M059J (cell line): ENCODE measurements at regions not wholly inside any gene's neighbourhood (a gene's known extent, or its start where the extent isn't known, plus 50 kb on each side); places are given as distances from the start of the nearest gene placed in this dataset.
A peak's percentile ranks its signal among the peaks of the same experiment; 100 is the strongest.

Experiments used
- DNase-seq: peaks from one replicate; pipeline ENCODE4 v3.0.0-alpha.2; 2012; ENCODE audit warnings: low read depth

DNA sequence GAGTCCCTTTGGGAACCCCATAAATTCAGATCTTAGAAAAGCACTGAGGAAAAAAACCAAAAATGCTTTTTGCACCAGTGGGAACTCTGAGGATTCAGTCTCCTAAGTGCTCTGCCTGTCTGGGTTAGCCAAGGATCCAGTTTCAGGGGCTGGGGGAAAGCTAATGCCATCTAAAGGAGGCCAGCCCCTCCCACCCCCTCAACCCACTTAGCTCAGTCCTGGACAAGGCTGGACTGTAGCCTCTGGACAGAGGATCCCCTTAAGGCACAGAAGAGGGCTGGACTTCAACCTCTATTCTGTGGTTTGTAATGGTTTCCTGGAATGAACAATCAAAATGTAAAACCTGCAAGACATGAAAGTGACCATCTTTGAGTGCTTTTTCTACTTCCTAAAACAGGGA, 356.1 kb upstream of the ZFHX3 start:
- DNase-seq: peak; percentile 43

DNA sequence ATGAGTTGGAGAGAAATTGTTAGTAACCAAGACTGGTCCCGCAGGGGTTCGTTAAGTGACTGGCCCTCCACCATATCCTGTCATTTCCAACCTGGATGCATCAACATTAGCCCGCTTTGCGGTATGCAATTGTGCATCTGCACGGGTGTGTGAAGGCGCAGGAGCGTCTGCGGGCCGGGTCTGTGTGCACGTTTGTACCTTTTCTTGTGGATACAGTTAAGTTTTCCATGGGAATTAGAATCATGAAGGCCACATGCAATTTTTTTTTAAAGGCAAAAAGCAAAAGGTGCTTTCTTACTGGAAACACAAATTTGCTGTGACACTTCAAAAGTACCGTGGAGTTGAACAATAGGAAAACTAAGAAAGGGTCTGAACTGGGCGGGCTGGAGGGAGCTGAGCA, 355.4 kb upstream of the ZFHX3 start:
- DNase-seq: no peak

DNA sequence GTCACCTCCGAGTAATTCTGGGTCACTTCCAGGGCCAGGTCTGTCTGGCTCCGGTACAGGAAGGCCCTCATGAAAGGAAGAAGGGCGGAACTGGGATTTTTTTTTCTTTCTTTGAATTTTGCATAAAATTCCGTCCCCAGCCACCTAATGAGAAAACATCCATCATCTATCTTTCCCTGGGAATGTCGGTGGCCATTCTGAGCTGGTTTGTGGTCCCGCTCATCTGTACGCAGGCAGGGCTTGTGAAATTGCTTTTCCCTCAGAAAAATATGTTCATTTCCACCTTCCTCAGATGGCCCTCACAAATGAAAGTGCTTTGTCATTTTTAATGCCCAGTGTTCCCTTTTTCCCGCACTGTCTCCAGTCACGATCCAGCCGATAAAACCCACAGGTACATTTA, 353.0 kb upstream of the ZFHX3 start:
- no peak for DNase-seq

DNA sequence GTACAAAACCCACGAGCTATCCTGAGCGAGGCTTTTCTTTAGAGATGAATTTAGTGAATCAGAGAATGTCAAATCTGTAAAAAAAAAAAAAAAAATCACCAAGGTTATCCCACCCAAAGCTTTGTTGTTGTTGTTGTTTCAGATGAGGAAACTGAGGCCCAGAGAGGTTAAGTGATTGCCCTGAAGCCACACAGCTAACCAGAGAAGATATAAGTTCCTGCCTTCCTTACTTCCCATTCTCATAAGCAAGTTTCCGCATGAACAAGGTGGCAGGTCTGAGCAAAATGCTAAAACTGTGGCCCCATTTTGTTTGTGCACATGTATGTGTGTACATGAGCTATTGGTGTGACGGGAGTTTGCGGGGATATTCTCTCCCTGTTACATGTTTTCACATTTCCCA, 352.1 kb upstream of the ZFHX3 start:
- no peak for DNase-seq

DNA sequence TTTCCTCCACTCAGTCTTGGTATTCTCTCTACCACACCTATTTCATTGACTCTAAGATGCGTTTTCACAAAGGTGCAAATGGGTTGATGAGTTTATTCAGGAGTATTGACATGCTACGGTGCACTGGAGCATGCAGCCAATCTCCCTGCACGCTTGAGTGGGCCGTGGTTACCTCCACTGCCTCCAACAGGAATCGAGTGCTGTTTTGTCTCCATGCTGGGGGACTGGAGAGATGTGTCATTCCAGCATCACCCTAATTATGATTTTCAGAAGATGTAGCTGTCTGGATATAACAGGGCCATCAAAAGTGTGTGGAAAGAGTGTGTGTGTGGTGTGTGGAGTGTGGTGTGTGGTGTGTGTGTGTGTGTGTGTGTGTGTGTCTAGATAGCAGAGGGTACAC, 351.6 kb upstream of the ZFHX3 start:
- no peak for DNase-seq

DNA sequence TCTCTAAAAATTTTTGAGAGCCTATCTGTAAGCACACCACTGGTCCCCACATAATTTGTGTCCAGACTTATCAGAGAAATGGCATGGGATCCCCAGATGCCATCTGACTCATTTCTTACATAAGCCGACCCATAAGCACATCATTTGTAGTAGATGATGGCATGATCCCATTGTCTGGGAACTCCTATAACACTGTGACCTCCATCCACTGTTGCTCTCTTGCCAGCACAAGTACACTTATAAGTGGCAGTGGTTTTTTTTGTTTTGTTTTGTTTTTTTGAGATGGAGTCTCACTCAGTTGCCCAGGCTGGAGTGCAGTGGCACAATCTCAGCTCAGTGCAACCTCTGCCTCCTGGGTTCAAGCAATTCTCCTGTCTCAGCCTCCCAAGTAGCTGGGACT, 350.7 kb upstream of the ZFHX3 start:
- peak; percentile 24 for DNase-seq

DNA sequence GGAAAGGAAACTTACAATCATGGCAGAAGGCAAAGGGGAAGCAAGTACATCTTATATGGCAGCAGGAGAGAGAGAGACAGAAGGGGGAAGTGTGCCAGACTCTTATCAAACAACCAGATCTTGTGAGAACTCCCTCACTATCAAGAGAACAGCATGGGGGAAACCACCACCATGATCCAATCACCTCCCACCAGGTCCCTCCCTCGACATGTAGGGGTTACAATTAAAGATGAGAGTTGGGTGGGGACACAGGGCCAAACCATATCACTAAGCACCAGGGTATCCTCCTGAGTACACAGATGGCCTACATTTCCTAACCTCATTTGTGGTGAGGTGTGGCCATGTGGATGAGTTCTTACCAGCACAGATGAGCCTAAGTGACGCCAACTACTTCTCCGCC, 348.6 kb upstream of the ZFHX3 start:
- DNase-seq: no peak

DNA sequence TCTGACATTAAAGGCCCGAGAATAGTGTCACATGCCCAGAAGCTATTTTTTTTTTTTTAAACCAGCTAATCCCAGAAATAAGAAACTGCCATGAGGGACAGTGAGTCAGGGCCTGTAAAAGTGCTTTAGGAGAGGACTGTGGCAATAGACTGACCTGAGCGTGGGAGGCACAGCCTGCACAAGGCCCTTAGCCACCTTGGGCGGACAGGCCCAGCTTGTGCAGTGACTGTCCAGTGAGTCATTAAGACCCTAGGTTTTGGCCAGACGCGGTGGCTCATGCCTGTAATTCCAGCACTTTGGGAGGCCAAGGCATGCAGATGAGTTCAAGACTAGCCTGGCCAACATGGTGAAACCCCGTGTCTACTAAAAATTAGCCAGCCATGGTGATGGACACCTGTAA, 343.0 kb upstream of the ZFHX3 start:
- DNase-seq: peak; percentile 98

DNA sequence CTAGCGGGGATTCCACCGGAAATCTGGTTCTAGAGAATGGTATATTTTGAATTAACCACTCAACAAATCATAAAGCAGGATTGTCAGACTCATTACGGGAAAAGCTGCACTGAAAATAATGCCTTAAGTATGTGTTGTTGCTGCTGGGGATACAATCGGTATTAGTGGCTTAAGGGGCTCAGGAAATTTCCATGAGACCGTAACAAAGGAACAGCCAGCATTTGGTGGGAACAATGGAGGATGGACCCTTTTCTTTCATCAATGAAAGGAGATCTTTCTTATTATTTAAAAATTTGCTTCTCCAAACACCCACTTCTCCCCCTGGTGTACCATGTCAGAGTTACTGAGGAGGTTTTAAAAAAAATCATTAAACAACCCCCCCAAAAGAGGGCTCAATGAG, 342.6 kb upstream of the ZFHX3 start:
- DNase-seq: no peak

DNA sequence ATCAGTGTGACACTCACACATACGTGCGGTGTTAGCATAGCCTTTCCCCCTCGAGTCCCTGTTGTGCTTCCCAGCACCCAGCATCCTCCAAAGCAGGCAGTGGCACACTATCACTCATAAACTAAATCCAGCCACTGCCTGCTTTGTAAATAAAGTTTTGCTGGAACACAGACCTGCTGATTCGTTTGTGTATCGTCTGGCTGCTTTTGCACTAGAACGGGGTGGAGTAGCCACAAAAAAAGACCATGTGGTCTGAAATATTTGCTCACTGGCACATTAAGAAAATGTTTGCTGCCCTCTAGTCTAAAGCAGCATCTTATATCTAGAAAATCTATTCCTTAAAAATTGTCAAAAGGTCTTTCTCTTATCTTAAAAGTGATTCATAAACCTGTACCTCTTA, 341.2 kb upstream of the ZFHX3 start:
- no peak for DNase-seq

DNA sequence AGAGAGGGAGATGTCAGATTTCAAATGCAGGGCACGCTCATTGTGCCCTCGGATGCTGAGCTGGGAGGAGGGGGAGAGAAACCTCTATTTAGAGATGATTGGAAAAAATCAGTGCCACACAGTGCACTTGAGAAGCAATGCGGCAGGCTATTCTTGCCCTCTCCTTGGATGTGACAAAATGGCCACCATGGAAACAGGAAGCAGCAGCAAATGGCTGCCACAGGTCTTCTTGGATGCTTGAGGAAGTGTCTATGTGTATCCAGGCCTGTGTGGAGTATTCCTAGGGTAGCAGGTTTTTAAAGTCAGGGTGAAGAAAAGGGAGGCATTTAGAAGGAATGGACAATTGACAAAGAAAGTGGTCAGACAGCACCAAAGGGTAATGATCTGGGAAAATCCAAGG, 340.1 kb upstream of the ZFHX3 start:
- no peak for DNase-seq

DNA sequence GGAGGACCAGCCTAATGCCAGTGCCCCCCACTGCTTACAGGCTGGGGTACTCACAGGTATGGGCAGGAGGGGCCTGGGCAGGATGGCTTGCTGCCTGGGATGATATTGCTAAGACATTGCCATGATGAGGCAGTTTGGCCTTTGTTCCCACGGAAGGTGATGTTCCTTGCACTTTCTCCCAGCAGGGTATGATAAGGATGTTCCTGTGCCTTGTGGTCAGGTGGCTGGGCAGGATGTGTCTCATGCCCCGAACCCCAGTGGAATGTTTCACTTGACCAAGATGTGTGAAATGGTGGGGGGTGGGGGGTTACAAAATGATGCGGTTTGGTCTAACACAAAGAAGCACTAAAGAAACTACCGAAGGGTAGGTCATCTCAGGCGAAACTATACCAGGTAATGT, 337.8 kb upstream of the ZFHX3 start:
- DNase-seq: peak; percentile 50

DNA sequence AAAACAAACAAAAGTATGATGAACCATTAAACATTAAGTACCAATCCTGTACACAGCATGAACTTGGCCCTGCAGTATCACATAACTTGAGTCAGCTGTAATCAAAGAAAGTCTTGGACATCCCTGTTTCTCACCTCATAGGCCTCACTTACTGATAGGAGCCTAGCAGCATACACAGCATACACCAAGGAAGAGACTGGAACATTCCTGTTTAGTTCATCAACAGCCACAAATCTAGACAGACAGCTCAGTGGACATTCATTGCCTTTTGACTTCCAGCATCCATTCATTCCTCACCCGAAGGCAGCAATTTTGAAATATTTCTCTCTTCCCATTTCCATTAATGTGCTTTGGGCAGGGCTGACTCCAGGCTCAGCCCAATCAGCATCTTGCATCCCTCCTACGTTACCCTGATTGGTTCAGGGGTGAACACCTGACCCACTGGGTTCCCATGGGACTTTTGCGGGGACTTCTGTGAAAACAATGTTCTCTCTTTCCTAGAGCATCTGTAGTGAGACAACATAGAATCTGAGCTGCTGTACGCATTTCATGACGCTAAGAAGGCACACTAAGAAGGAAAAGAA, 336.7 kb upstream of the ZFHX3 start:
- DNase-seq: no peak

DNA sequence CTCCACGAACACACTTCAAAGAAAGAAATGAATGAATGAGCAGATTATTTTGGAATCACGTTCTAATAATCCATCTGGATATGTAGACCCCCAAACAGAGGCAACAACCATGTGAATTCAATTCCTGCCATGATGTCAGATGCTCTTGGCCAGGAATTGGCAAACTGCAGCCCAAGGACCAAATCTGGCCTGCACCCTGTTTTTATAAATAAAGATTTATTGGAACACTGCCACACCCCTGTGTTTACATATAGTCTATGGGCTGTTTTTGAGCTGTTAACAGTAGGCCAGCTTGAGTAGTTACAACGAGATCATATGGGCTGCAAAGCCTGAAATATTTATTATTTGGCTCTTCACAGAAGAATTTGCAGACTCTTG, 336.0 kb upstream of the ZFHX3 start:
- DNase-seq: no peak

DNA sequence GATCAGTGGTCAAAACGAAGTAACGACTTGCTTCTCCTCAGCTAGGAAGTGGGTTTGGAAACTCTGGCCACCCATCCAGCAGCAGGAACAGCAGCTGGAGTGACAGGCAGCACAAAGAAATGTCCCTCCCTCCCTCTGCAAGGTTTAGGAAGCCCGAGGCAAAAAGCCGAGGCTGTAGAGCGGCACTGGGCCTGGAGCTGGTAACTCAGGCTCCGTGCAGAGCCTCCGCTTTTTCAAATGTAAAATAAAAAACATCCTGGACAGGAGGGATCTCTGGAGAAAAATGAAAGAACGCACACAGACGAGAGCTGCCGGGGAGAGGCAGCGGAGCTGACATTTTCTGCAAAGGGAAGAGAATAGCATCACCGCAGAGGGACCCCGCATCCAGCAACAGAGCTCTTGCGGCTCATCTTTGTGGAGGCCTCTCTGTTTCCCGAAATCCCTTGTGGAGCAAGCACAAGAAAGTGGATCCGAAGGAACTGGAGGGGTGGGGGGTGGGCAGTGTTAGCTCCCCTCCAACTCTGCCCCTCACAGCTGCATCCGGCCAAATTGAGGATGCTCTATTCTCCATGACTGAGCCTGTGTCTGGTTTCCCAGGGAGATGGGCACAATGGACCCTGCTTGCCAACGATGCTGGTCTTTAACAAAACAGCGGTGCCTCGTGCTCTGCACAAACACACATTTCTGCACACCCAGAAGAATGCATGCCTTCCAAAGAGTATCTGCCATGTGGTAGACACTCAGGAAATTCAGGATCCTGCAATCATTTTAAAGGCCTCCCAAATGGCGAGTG, 335.5 kb upstream of the ZFHX3 start:
- DNase-seq: no peak

DNA sequence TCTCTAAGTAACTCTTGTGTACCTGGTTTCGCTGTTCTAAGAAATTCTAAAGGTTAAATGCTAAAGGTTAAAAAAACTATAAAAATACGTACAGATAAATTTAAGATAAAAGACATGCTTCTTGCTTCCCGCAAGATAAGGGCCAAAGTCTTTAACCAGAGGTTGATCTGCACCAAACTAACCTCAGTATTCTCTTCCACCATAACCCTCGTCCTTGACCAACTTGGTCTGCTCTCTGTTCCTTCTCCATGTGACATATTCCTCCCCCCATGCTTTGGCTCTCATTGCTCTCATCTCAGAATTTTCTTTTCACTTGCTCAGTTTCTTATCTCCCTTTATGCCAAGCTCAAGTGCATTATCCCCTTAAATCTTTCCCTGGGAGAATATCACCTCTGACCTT, 330.5 kb upstream of the ZFHX3 start:
- DNase-seq: no peak

DNA sequence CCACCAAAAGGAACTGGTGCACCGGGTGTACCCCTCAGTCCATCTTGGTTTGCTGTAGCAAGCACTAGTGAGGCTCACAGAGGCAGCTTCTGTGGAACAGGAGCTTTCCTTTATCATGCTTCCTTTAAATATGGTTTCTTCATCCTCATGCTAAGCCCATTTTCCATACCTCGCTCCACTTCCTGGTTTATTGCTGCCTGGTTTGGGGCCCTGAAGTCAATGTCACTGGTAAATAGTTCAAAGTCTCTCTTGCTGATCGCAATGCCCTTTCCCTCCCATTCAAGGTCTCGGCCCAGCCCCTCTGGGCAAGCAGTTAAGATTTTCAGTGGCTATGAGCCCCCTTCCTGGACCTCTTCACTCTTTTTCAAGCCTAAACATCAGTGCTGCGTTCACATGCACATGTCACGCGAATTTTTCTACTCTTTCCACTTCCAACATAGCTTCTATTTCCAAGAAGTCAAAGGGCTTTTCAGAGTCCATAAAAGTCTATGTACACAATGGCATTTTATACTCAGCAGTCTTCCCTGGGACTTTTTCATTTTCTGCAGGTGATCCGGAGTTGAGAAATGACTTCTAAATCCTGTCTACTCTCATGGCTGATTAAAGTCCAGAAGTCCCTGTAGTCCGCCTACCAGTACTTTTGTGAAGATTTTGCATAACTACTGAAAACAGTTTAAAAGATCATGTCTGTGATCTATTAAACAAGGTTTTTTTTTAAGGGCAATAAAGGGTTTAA, 323.8 kb upstream of the ZFHX3 start:
- DNase-seq: no peak

DNA sequence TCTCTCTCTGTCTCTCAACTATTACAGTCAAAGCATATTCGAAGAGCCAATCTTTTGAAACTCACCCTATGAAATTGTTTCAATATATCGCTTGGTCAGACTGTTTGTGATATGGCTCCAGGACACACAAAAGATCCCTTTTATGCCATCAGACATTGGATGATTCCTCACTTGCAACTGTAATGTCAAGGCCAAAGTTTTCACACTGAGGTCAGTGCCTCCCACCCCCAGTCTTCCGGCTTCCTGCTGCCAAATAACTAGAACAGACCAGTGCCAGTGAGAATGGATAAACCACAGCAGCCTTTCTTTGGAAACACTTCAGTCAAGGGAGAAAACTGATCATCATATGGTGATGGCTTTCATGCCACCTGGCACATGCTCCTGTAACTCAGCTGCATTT, 321.9 kb upstream of the ZFHX3 start:
- no peak for DNase-seq

DNA sequence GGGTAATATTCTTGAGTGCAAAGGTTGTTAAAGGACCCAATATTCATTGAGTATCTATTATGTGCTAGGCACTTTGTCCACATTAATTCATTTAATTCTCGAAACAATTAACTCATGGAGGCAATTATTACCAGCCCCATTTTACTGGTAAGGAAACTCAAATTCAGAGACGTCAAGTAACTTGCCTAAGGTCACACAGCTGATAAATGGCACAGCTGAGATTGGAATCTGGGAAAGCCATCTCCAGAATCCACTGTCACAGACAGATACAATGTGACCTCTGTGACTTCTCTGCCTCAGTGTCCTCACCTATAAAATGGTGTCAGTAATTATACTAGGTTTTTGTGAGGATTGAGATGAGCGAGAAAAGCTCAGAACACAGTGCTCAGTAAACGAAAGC, 320.8 kb upstream of the ZFHX3 start:
- no peak for DNase-seq

DNA sequence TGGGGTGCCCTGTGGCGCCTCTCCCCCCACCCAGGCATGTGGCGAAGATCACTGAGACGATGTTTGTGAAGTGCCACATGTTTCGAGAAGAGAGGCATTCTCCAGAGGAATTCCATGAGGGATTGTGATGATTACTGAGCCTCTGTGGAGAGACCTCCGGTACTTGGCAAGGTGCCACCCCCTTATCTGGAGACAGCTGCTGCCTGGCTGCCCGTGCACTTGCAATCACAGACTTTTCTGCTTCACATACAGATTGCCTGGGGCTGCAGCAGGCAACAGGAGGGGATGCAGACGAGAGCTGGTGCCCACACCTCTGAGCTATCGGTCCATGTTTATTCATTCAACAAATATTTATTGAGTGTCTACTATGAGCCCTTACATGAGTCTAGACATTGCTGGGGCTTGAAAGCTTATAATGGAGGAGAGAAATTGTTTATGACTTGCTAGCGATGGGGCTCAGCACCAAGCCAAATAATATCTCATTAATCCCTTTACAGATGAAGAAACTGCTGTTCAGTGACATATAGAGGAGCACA, 317.2 kb upstream of the ZFHX3 start:
- DNase-seq: peak; percentile 12

DNA sequence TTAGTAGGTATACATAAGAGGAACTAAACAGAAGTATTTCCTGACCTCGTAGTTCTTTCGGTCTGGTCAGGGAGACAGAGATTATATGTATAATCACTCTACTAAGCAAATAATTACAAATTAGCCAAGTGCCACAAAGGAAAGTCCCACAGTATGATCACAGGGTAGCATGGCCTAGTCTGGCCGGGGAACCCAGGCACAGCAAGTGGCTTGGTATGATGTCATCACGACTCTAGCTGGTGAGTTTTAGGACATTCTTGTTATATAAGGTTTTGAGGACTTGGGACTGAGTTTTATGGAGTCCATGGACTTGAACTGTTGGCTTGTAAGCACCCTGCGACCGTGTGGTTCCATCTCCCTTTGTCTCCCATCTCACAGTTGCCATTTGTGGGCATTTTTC, 316.5 kb upstream of the ZFHX3 start:
- DNase-seq: no peak

DNA sequence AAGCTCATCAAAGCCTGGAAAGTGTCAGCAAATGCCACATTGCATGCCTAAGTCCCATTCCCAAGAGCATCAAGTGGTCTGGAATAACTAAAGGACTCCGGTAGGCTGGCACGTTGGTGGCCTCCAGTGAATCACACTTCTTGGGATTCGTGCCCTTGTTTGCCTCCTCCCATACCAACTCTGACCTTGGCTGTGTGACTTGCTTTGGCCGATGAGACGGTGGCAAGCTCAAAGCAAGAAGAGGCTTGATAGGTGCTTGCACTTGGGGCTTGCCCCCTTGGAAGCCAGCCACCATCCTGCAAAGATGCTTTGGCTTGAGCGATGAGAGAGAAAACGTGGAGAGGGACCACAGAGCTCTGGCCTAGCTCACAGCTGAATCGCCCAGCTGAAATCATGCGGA, 313.1 kb upstream of the ZFHX3 start:
- DNase-seq: no peak
